HEK293T (cell line): ENCODE measurements at regions not wholly inside any gene's neighbourhood (a gene's known extent, or its start where the extent isn't known, plus 50 kb on each side); places are given as distances from the start of the nearest gene placed in this dataset.

Experiments
- CTCF ChIA-PET: fragments of 350-600 bp; formaldehyde crosslinking; extraction: SDS; loops from one replicate; lab custom pipeline; 2021; ENCODE audit warnings: antibody characterized with exemption, inconsistent platforms; lab: Yijun Ruan, JAX
- POLR2A ChIA-PET: fragments of 350-600 bp; formaldehyde crosslinking; extraction: SDS; loops from one replicate; lab custom pipeline; 2020; ENCODE audit warnings: antibody characterized with exemption, inconsistent platforms; lab: Yijun Ruan, JAX
- DNase-seq: peaks from one replicate; pipeline ENCODE4 v3.0.0; 2012; ENCODE audit warnings: mixed read lengths; ENCODE audit errors: extremely low spot score
- ARNT ChIP-seq: fragments of 450-650 bp; IDR thresholded peaks from 2 replicates; pipeline ENCODE4 v1.6.1; 2017; ENCODE audit warnings: mild to moderate bottlenecking
- BHLHE40 ChIP-seq: fragments of 450-650 bp; IDR thresholded peaks from 2 replicates; pipeline ENCODE4 v1.6.1; 2016; ENCODE audit warnings: mild to moderate bottlenecking, moderate library complexity, borderline replicate concordance
- CTBP1 ChIP-seq: fragments of 450-650 bp; IDR thresholded peaks from 2 replicates; pipeline ENCODE4 v1.6.1; 2016; ENCODE audit warnings: borderline replicate concordance
- ELF4 ChIP-seq: fragments of 450-650 bp; IDR thresholded peaks from 2 replicates; pipeline ENCODE4 v1.6.1; 2017; ENCODE audit warnings: antibody characterized with exemption
- FOXA1 ChIP-seq: fragments of 450-650 bp; IDR thresholded peaks from 2 replicates; pipeline ENCODE4 v1.6.1; 2016; ENCODE audit warnings: mild to moderate bottlenecking
- FOXK2 ChIP-seq: fragments of 450-650 bp; IDR thresholded peaks from 2 replicates; pipeline ENCODE4 v1.6.1; 2016; ENCODE audit warnings: mild to moderate bottlenecking
- FOXM1 ChIP-seq: fragments of 450-650 bp; IDR thresholded peaks from 2 replicates; pipeline ENCODE4 v1.6.1; 2017; ENCODE audit warnings: mild to moderate bottlenecking, borderline replicate concordance
- HDGF ChIP-seq: fragments of 450-650 bp; IDR thresholded peaks from 2 replicates; pipeline ENCODE4 v1.6.1; 2017; ENCODE audit warnings: antibody characterized with exemption, borderline replicate concordance
- L3MBTL2 ChIP-seq: fragments of 450-650 bp; conservative IDR thresholded peaks from 2 replicates; pipeline ENCODE4 v1.6.1; 2016; ENCODE audit warnings: mild to moderate bottlenecking
- LEF1 ChIP-seq: fragments of 450-650 bp; IDR thresholded peaks from 2 replicates; pipeline ENCODE4 v1.6.1; 2017; ENCODE audit warnings: mild to moderate bottlenecking, borderline replicate concordance
- NFRKB ChIP-seq: fragments of 450-650 bp; IDR thresholded peaks from 2 replicates; pipeline ENCODE4 v1.6.1; 2016; ENCODE audit warnings: mild to moderate bottlenecking, moderate library complexity
- PKNOX1 ChIP-seq: fragments of 450-650 bp; IDR thresholded peaks from 2 replicates; pipeline ENCODE4 v1.6.1; 2016
- SP1 ChIP-seq: fragments of 450-650 bp; IDR thresholded peaks from 2 replicates; pipeline ENCODE4 v1.6.1; 2017
- SUZ12 ChIP-seq: fragments of 450-650 bp; IDR thresholded peaks from 2 replicates; pipeline ENCODE4 v1.6.1; 2016; ENCODE audit warnings: mild to moderate bottlenecking
- TARDBP ChIP-seq: fragments of 450-650 bp; IDR thresholded peaks from 2 replicates; pipeline ENCODE4 v1.6.1; 2016
- ZNF384 ChIP-seq: fragments of 450-650 bp; IDR thresholded peaks from 2 replicates; pipeline ENCODE4 v1.6.1; 2016

GRCh38 chr7:49346195-49346899, 422.0 kb downstream of the CDC14C start:
- ChIA-PET CTCF (no interaction called here), POLR2A (no interaction called here)
- TF ChIP-seq TARDBP (no peak), ARNT (no peak), FOXM1 (no peak), ZNF384 (no peak), SP1 (no peak)
- no peak for DNase-seq

- DNase-seq, result no peak
- ChIA-PET CTCF (no interaction called here), POLR2A (no interaction called here)
- TF ChIP-seq FOXK2, result no peak
- TF ChIP-seq SP1, result no peak
- TF ChIP-seq NFRKB, result no peak
- no peak for TF ChIP-seq ELF4
- no peak for TF ChIP-seq HDGF
- no peak for TF ChIP-seq PKNOX1
- TF ChIP-seq CTBP1, result no peak
- TF ChIP-seq L3MBTL2, result no peak
- TF ChIP-seq ARNT, result no peak
- TF ChIP-seq TARDBP, result no peak
- no peak for TF ChIP-seq FOXM1
- TF ChIP-seq LEF1, result no peak
- no peak for TF ChIP-seq ZNF384
- TF ChIP-seq FOXA1, result no peak
Measured at GRCh38 chr7:49367072-49367471, 406.4 kb upstream of the VWC2 start.

- TF ChIP-seq CTBP1 (no peak), PKNOX1 (no peak), L3MBTL2 (no peak), SUZ12 (no peak), NFRKB (no peak), ZNF384 (no peak), ARNT (no peak), FOXK2 (no peak), TARDBP (no peak), HDGF (no peak), SP1 (no peak), BHLHE40 (no peak), ELF4 (no peak), FOXA1 (no peak), LEF1 (no peak), FOXM1 (no peak)
- CTCF ChIA-PET, result no interaction called here
- no peak for DNase-seq
- POLR2A ChIA-PET, result no interaction called here
Measured at GRCh38 chr7:49371771-49372170, 401.7 kb upstream of the VWC2 start.

GRCh38 chr7:49376817-49377375, 396.5 kb upstream of the VWC2 start:
- CTCF ChIA-PET, result no interaction called here
- POLR2A ChIA-PET, result no interaction called here
- TF ChIP-seq FOXM1 (no peak), TARDBP (no peak), HDGF (no peak), ELF4 (no peak), PKNOX1 (no peak), CTBP1 (no peak), L3MBTL2 (no peak), BHLHE40 (no peak), FOXK2 (no peak), SP1 (no peak), NFRKB (no peak), ZNF384 (no peak)
- DNase-seq, result no peak

- DNase-seq, result no peak
- POLR2A ChIA-PET, result no interaction called here
- no peak for TF ChIP-seq HDGF
- TF ChIP-seq TARDBP, result no peak
- no peak for TF ChIP-seq ELF4
- no peak for TF ChIP-seq FOXM1
- TF ChIP-seq SUZ12, result no peak
- TF ChIP-seq FOXA1, result no peak
- TF ChIP-seq BHLHE40, result no peak
- no peak for TF ChIP-seq CTBP1
- no peak for TF ChIP-seq PKNOX1
- TF ChIP-seq SP1, result no peak
- no peak for TF ChIP-seq FOXK2
- no peak for TF ChIP-seq L3MBTL2
- CTCF ChIA-PET, result no interaction called here
Measured at GRCh38 chr7:49386792-49387191, 386.6 kb upstream of the VWC2 start.

- POLR2A ChIA-PET, result no interaction called here
- no peak for DNase-seq
- TF ChIP-seq ELF4, result no peak
- TF ChIP-seq LEF1, result no peak
- TF ChIP-seq HDGF, result no peak
- TF ChIP-seq FOXK2, result no peak
- TF ChIP-seq L3MBTL2, result no peak
- TF ChIP-seq SUZ12, result no peak
- no peak for TF ChIP-seq TARDBP
- no peak for TF ChIP-seq CTBP1
- no peak for TF ChIP-seq FOXA1
- no peak for TF ChIP-seq PKNOX1
- no peak for TF ChIP-seq FOXM1
- no peak for TF ChIP-seq NFRKB
- no peak for TF ChIP-seq SP1
- TF ChIP-seq ZNF384, result no peak
- TF ChIP-seq ARNT, result no peak
- TF ChIP-seq BHLHE40, result no peak
Measured at GRCh38 chr7:49389871-49390479, 383.5 kb upstream of the VWC2 start.

More at GRCh38 chr7:49389871-49390479, 383.5 kb upstream of the VWC2 start:
- CTCF ChIA-PET, result no interaction called here
